A549 (cell line): ENCODE measurements at regions not wholly inside any gene's neighbourhood (a gene's known extent, or its start where the extent isn't known, plus 50 kb on each side); places are given as distances from the start of the nearest gene placed in this dataset.

Source experiments
- CEBPB ChIP-seq, 2 experiments: fragments of >200 bp in 1 of 2; sonication (Bioruptor Twin) in 1 of 2; formaldehyde crosslinking in 1 of 2; IDR thresholded peaks; 2 replicates each; pipeline ENCODE4 v1.6.1; 2012 to 2016
- EHMT2 ChIP-seq: fragments of 200-600 bp; sonication (generic); IDR thresholded peaks from 2 replicates; pipeline ENCODE4 v1.6.1; 2016; ENCODE audit warnings: antibody characterized with exemption, low read depth, mild to moderate bottlenecking, moderate library complexity
- FOXS1 ChIP-seq: fragments of 250-450 bp; sonication (Bioruptor Pico); IDR thresholded peaks from 2 replicates; pipeline ENCODE4 v1.5.0; 2020; ENCODE audit warnings: mild to moderate bottlenecking, moderate library complexity
- HOXB13 ChIP-seq: fragments of 250-450 bp; sonication (Bioruptor Pico); IDR thresholded peaks from 2 replicates; pipeline ENCODE4 v1.5.0; 2020; ENCODE audit warnings: low read depth, mild to moderate bottlenecking, moderate library complexity
- MYC ChIP-seq: IDR thresholded peaks from 2 replicates; pipeline ENCODE4 v1.6.1; 2012; ENCODE audit warnings: mild to moderate bottlenecking, inconsistent platforms, low read length, improper control_type of control experiment, borderline replicate concordance
- RAD21 ChIP-seq, 2 experiments: fragments of >200 bp in 1 of 2; sonication (Bioruptor Twin) in 1 of 2; formaldehyde crosslinking in 1 of 2; IDR thresholded peaks in 1 of 2; conservative IDR thresholded peaks in 1 of 2; 2 replicates in 1 of 2; 3 replicates in 1 of 2; pipeline ENCODE4 v1.6.1; 2012 to 2018; ENCODE audit warnings: inconsistent platforms in 1 of 2
- RFX5 ChIP-seq: fragments of 450-650 bp; IDR thresholded peaks from 2 replicates; pipeline ENCODE4 v1.7.1; 2014; ENCODE audit warnings: antibody characterized with exemption, mild to moderate bottlenecking, moderate library complexity
- SMC3 ChIP-seq: fragments of >200 bp; sonication (Bioruptor Twin); formaldehyde crosslinking; IDR thresholded peaks from 3 replicates; pipeline ENCODE4 v1.6.1; 2018; ENCODE audit warnings: inconsistent platforms
- TF ChIP-seq, protein P1 (sequence below): fragments of 200-600 bp; sonication (generic); IDR thresholded peaks from 2 replicates; pipeline ENCODE4 v1.6.1; 2016; ENCODE audit warnings: antibody characterized with exemption, mild to moderate bottlenecking, moderate library complexity
- TF ChIP-seq, protein P2 (sequence below): fragments of >200 bp; sonication (Bioruptor Twin); formaldehyde crosslinking; IDR thresholded peaks from 3 replicates; pipeline ENCODE4 v1.5.1; 2016

GRCh38 chr12:98172801-98173200, 342.6 kb upstream of the TMPO start:
- TF ChIP-seq CEBPB (IDR thresholded peaks at IDR 0.05) (no peak), RFX5 (no peak), RAD21 (conservative IDR thresholded peaks at IDR 0.05 in 1 of 2, IDR thresholded peaks at IDR 0.05 in 1 of 2) (no peak), MYC (no peak), SMC3 (no peak), EHMT2 (no peak), FOXS1 (CRISPR knock-in tag) (no peak), HOXB13 (CRISPR knock-in tag) (no peak)
- TF ChIP-seq, protein P1, sequence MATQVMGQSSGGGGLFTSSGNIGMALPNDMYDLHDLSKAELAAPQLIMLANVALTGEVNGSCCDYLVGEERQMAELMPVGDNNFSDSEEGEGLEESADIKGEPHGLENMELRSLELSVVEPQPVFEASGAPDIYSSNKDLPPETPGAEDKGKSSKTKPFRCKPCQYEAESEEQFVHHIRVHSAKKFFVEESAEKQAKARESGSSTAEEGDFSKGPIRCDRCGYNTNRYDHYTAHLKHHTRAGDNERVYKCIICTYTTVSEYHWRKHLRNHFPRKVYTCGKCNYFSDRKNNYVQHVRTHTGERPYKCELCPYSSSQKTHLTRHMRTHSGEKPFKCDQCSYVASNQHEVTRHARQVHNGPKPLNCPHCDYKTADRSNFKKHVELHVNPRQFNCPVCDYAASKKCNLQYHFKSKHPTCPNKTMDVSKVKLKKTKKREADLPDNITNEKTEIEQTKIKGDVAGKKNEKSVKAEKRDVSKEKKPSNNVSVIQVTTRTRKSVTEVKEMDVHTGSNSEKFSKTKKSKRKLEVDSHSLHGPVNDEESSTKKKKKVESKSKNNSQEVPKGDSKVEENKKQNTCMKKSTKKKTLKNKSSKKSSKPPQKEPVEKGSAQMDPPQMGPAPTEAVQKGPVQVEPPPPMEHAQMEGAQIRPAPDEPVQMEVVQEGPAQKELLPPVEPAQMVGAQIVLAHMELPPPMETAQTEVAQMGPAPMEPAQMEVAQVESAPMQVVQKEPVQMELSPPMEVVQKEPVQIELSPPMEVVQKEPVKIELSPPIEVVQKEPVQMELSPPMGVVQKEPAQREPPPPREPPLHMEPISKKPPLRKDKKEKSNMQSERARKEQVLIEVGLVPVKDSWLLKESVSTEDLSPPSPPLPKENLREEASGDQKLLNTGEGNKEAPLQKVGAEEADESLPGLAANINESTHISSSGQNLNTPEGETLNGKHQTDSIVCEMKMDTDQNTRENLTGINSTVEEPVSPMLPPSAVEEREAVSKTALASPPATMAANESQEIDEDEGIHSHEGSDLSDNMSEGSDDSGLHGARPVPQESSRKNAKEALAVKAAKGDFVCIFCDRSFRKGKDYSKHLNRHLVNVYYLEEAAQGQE = no peak
- TF ChIP-seq, protein P2, sequence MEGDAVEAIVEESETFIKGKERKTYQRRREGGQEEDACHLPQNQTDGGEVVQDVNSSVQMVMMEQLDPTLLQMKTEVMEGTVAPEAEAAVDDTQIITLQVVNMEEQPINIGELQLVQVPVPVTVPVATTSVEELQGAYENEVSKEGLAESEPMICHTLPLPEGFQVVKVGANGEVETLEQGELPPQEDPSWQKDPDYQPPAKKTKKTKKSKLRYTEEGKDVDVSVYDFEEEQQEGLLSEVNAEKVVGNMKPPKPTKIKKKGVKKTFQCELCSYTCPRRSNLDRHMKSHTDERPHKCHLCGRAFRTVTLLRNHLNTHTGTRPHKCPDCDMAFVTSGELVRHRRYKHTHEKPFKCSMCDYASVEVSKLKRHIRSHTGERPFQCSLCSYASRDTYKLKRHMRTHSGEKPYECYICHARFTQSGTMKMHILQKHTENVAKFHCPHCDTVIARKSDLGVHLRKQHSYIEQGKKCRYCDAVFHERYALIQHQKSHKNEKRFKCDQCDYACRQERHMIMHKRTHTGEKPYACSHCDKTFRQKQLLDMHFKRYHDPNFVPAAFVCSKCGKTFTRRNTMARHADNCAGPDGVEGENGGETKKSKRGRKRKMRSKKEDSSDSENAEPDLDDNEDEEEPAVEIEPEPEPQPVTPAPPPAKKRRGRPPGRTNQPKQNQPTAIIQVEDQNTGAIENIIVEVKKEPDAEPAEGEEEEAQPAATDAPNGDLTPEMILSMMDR = no peak
